Tibial nerve (tissue), 4 donors: ENCODE measurements at regions not wholly inside any gene's neighbourhood (a gene's known extent, or its start where the extent isn't known, plus 50 kb on each side); places are given as distances from the start of the nearest gene placed in this dataset.

Source experiments
- DNase-seq, 2 donors: peaks; one replicate each; pipeline ENCODE4 v3.0.0-alpha.2; 2019; ENCODE audit warnings: low spot score in 2 of 2
- H3K27ac ChIP-seq, 4 donors: fragments of 200-600 bp; sonication (generic) in 3 of 4; one replicate each; pipeline ENCODE4 v1.5.1; 2017 to 2019; ENCODE audit warnings: mild to moderate bottlenecking in 1 of 4
- H3K27me3 ChIP-seq, 2 donors: fragments of 200-600 bp; sonication (generic) in 1 of 2; one replicate each; pipeline versions ENCODE4 v1.5.1 to v1.6.0; 2017 to 2019
- H3K36me3 ChIP-seq, 3 donors: fragments of 200-600 bp; sonication (generic); one replicate each; pipeline ENCODE4 v1.5.1; 2018 to 2019
- H3K4me1 ChIP-seq, 4 donors: fragments of 200-600 bp; sonication (generic) in 3 of 4; one replicate each; pipeline ENCODE4 v1.5.1; 2017 to 2019
- H3K4me3 ChIP-seq, 4 donors: fragments of 200-600 bp; sonication (generic) in 3 of 4; one replicate each; pipeline ENCODE4 v1.5.1; 2017 to 2019; ENCODE audit warnings: mild to moderate bottlenecking in 1 of 4, moderate library complexity in 1 of 4
- H3K9me3 ChIP-seq, 4 donors: fragments of 200-600 bp; sonication (generic) in 3 of 4; one replicate each; pipeline ENCODE4 v1.5.1; 2017 to 2019
- EP300 ChIP-seq, 2 donors: sonication (generic); formaldehyde crosslinking; IDR thresholded peaks; one replicate each; pipeline ENCODE4 v1.6.1; 2017; ENCODE audit warnings: antibody characterized with exemption in 2 of 2, mild to moderate bottlenecking in 1 of 2
- POLR2A ChIP-seq, 2 donors: fragments of 450-650 bp; IDR thresholded peaks; one replicate each; pipeline ENCODE4 v1.6.1; 2017; ENCODE audit warnings: antibody characterized with exemption in 2 of 2, mild to moderate bottlenecking in 2 of 2, moderate library complexity in 2 of 2
- WGBS, 2 donors: methylation state at CpG; one replicate each; pipeline ENCODE4 v1.1.5; 2018; 5-methylcytosine and 5-hydroxymethylcytosine counted together
- TF ChIP-seq, protein P1 (sequence below), 5 experiments: fragments of 200-600 bp in 3 of 5; fragments of 450-650 bp in 2 of 5; sonication (generic) in 3 of 5; IDR thresholded peaks; one replicate each; pipeline ENCODE4 v1.5.1; 2016 to 2019; ENCODE audit warnings: antibody characterized with exemption in 5 of 5, mild to moderate bottlenecking in 3 of 5, moderate library complexity in 2 of 5

GRCh38 chr9:120136696-120137095, 443.3 kb downstream of the CDK5RAP2 start:
- Histone ChIP-seq H3K4me1 (no peaks in the 10 kb centered on the region), H3K36me3 (no peaks in the 10 kb centered on the region), H3K27ac (no peak overlapping the region), H3K4me3 (no peak overlapping the region), H3K9me3 (peaks cover 0 to 14% (median 0%) of the 10 kb centered on the region in 4 donors), H3K27me3 (no peaks in the 10 kb centered on the region)
- 60 to 69% methylated on average over 1 of the region's 1 CpG for WGBS, 2 donors
- TF ChIP-seq EP300 (IDR thresholded peaks at IDR 0.05) (no peak), POLR2A (IDR thresholded peaks at IDR 0.05) (no peak)
- TF ChIP-seq, protein P1, sequence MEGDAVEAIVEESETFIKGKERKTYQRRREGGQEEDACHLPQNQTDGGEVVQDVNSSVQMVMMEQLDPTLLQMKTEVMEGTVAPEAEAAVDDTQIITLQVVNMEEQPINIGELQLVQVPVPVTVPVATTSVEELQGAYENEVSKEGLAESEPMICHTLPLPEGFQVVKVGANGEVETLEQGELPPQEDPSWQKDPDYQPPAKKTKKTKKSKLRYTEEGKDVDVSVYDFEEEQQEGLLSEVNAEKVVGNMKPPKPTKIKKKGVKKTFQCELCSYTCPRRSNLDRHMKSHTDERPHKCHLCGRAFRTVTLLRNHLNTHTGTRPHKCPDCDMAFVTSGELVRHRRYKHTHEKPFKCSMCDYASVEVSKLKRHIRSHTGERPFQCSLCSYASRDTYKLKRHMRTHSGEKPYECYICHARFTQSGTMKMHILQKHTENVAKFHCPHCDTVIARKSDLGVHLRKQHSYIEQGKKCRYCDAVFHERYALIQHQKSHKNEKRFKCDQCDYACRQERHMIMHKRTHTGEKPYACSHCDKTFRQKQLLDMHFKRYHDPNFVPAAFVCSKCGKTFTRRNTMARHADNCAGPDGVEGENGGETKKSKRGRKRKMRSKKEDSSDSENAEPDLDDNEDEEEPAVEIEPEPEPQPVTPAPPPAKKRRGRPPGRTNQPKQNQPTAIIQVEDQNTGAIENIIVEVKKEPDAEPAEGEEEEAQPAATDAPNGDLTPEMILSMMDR (IDR thresholded peaks at IDR 0.05) = no peak
- DNase-seq = no peak

DNA sequence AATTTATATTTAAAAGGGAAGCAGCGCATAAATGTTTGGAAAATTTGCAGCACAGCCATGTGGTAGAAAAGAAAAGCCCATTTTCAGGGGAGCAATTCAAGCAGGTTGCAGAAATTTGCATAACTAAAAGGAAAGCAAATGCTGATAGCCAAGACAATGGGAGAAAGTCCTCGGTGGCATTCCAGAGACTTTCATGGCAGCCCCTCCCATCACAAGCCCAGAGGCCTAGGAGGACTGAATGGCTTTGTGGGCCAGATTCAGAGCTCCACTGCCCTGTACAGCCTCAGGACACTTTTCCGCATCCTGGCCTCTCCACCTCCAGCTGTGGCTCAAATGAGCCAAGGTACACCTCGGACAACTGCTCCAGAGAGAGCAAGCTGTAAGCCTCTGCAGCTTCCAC, 462.9 kb downstream of the CDK5RAP2 start:
- no peak for DNase-seq
- H3K36me3 ChIP-seq = no peaks in the 10 kb centered on the region
- no peak overlapping the region for H3K4me3 ChIP-seq
- H3K27me3 ChIP-seq = no peaks in the 10 kb centered on the region
- H3K27ac ChIP-seq = no peak overlapping the region
- peaks cover 0 to 11% (median 3%) of the 10 kb centered on the region in 4 donors for H3K9me3 ChIP-seq
- 87 to 91% methylated on average over 4 of the region's 4 CpGs for WGBS, 2 donors
- no peaks in the 10 kb centered on the region for H3K4me1 ChIP-seq
- TF ChIP-seq, protein P1 (IDR thresholded peaks at IDR 0.05) = no peak

GRCh38 chr9:120110520-120110919, 469.4 kb downstream of the CDK5RAP2 start:
- TF ChIP-seq EP300 (IDR thresholded peaks at IDR 0.05) (no peak), POLR2A (IDR thresholded peaks at IDR 0.05) (no peak)

DNA sequence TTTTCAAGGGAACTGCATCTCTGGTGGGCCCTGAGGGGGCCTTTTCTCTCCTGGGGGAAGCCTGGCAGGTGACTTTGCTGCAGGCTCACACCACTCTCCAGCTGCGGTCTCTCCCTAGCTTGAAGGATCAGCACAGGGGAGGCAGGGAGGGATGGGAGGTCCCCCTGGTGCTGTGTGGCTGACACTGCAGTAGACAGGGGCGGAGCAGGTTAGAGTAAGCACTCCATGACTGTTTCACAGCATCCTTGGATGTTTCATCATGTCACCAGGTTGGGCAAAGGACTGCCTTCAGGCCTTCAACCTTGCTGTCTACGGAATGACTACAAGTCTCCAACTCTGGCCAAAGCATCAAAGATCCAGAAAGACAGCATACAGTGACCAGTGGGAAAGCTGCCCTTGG, 470.7 kb downstream of the CDK5RAP2 start:
- no peaks in the 10 kb centered on the region for H3K9me3 ChIP-seq
- H3K27ac ChIP-seq = no peak overlapping the region
- H3K4me1 ChIP-seq = no peaks in the 10 kb centered on the region
- TF ChIP-seq, protein P1 (IDR thresholded peaks at IDR 0.05) = no peak
- TF ChIP-seq POLR2A (IDR thresholded peaks at IDR 0.05) = no peak
- TF ChIP-seq EP300 (IDR thresholded peaks at IDR 0.05) = no peak
- 67 to 74% methylated on average over 3 of the region's 3 CpGs for WGBS, 2 donors
- no peak overlapping the region for H3K4me3 ChIP-seq
- DNase-seq = no peak
- no peaks in the 10 kb centered on the region for H3K27me3 ChIP-seq
- H3K36me3 ChIP-seq = no peaks in the 10 kb centered on the region

More at GRCh38 chr9:120110520-120110919, 469.4 kb downstream of the CDK5RAP2 start:
- H3K27me3 ChIP-seq = no peaks in the 10 kb centered on the region
- no peaks in the 10 kb centered on the region for H3K36me3 ChIP-seq
- H3K27ac ChIP-seq = no peak overlapping the region
- H3K9me3 ChIP-seq = no peaks in the 10 kb centered on the region
- DNase-seq = no peak
- 71 to 73% methylated on average over 1 of the region's 1 CpG for WGBS, 2 donors
- no peaks in the 10 kb centered on the region for H3K4me1 ChIP-seq
- H3K4me3 ChIP-seq = no peak overlapping the region

DNA sequence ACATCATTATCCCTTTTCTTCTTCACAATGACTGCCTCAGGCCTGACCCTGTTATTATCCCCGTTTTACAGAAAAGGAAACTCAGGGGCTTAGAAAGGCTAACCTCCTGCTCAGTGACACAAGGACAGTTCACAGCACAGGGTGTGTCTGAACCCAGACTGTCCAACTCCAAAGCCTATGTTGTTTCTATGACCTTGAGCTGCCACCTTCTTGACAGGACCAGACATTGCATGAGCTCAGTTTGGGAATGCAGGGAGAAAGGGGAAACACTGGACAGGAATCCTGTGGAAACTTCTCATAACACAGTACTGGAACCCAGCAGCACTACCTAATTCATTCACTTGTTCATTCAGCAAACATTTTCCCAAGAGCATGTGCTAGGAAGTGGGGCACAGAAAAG, 472.8 kb downstream of the CDK5RAP2 start:
- Histone ChIP-seq H3K4me1 (no peaks in the 10 kb centered on the region), H3K4me3 (no peak overlapping the region), H3K27me3 (no peaks in the 10 kb centered on the region), H3K36me3 (no peaks in the 10 kb centered on the region), H3K9me3 (no peaks in the 10 kb centered on the region), H3K27ac (no peak overlapping the region)
- 61 to 73% methylated on average over 1 of the region's 1 CpG for WGBS, 2 donors
- TF ChIP-seq EP300 (IDR thresholded peaks at IDR 0.05) = no peak
- TF ChIP-seq, protein P1 (IDR thresholded peaks at IDR 0.05) = no peak
- no peak for TF ChIP-seq POLR2A (IDR thresholded peaks at IDR 0.05)
- no peak for DNase-seq

GRCh38 chr9:120104771-120105170, 475.2 kb downstream of the CDK5RAP2 start:
- no peak for DNase-seq
- H3K36me3 ChIP-seq = no peaks in the 10 kb centered on the region
- H3K9me3 ChIP-seq = no peaks in the 10 kb centered on the region
- no peak overlapping the region for H3K4me3 ChIP-seq
- H3K4me1 ChIP-seq = no peaks in the 10 kb centered on the region
- WGBS, 2 donors = 69 to 77% methylated on average over 6 of the region's 6 CpGs
- H3K27ac ChIP-seq = no peak overlapping the region
- TF ChIP-seq POLR2A (IDR thresholded peaks at IDR 0.05) (no peak), EP300 (IDR thresholded peaks at IDR 0.05) (no peak)
- TF ChIP-seq, protein P1 (IDR thresholded peaks at IDR 0.05) = no peak
- H3K27me3 ChIP-seq = no peaks in the 10 kb centered on the region
